Caco-2 (cell line): ENCODE measurements at regions not wholly inside any gene's neighbourhood (a gene's known extent, or its start where the extent isn't known, plus 50 kb on each side); places are given as distances from the start of the nearest gene placed in this dataset.

ENCODE experiments used
- BruUV-seq: library from RNA; stranded (reverse); fragments of 400-500 nt; replicated peaks from 2 replicates; lab custom pipeline; 2021; lab: Mats Ljungman, UMichigan
- CTCF ChIA-PET: fragments of 300-600 bp; sonication (Branson Sonifier 250); formaldehyde crosslinking; loops from one replicate; lab custom pipeline; 2022; ENCODE audit warnings: antibody characterized with exemption; lab: Charles Lee
- POLR2A ChIA-PET: fragments of 300-600 bp; sonication (Branson Sonifier 250); formaldehyde crosslinking; loops from one replicate; lab custom pipeline; 2022; ENCODE audit warnings: antibody characterized with exemption; lab: Charles Lee
- DNase-seq, 2 experiments: peaks; one replicate each; pipeline versions ENCODE4 v3.0.0 to v3.0.0-alpha.2; 2020 to 2022
- H3K27me3 ChIP-seq: replicated peaks from 2 replicates; pipeline ENCODE4 v1.6.0; 2011; ENCODE audit warnings: low read length; ENCODE audit not compliant: control insufficient read depth, insufficient read depth
- H3K36me3 ChIP-seq: 2 replicates; pipeline ENCODE4 v1.5.1; 2011; ENCODE audit warnings: low read length; ENCODE audit not compliant: control insufficient read depth, insufficient read depth
- H3K4me1 ChIP-seq: fragments of 250-450 bp; sonication (Bioruptor Pico); 2 replicates; pipeline ENCODE4 v1.5.1; 2020; ENCODE audit warnings: mild to moderate bottlenecking
- H3K4me3 ChIP-seq: 2 replicates; pipeline ENCODE4 v1.5.1; 2011; ENCODE audit warnings: low read depth, mild to moderate bottlenecking, control low read depth, low read length
- H3K9me3 ChIP-seq: fragments of 250-450 bp; sonication (Bioruptor Pico); 2 replicates; pipeline ENCODE4 v1.5.1; 2020; ENCODE audit warnings: mild to moderate bottlenecking, moderate library complexity
- H3K27ac Mint-ChIP-seq: one replicate; pipeline ENCODE4 v1.8.0; 2022; ENCODE audit warnings: mixed read lengths; ENCODE audit not compliant: unreplicated experiment
- H3K27me3 Mint-ChIP-seq: one replicate; pipeline ENCODE4 v1.8.0; 2022; ENCODE audit warnings: mixed read lengths; ENCODE audit not compliant: insufficient read depth, unreplicated experiment
- H3K36me3 Mint-ChIP-seq: one replicate; pipeline ENCODE4 v1.8.0; 2022; ENCODE audit warnings: mild to moderate bottlenecking, mixed read lengths; ENCODE audit not compliant: insufficient read depth, unreplicated experiment
- H3K4me1 Mint-ChIP-seq: one replicate; pipeline ENCODE4 v1.8.0; 2022; ENCODE audit warnings: low read depth, mixed read lengths; ENCODE audit not compliant: unreplicated experiment
- H3K4me3 Mint-ChIP-seq: one replicate; pipeline ENCODE4 v1.8.0; 2022; ENCODE audit warnings: mild to moderate bottlenecking, moderate library complexity, mixed read lengths; ENCODE audit not compliant: unreplicated experiment
- H3K9me3 Mint-ChIP-seq: one replicate; pipeline ENCODE4 v1.8.0; 2022; ENCODE audit warnings: mixed read lengths; ENCODE audit not compliant: unreplicated experiment
- CTCF ChIP-seq, 2 experiments: fragments of 200-600 bp in 1 of 2; IDR thresholded peaks; 1 replicate in 1 of 2; 2 replicates in 1 of 2; pipeline versions ENCODE4 v1.5.1 to v1.8.0; 2011 to 2022; ENCODE audit warnings: antibody characterized with exemption in 1 of 2, control low read depth in 1 of 2, inconsistent platforms in 1 of 2, low read depth in 1 of 2, low read length in 1 of 2, mild to moderate bottlenecking in 1 of 2, moderate library complexity in 1 of 2; ENCODE audit not compliant: insufficient read depth in 1 of 2, severe bottlenecking in 1 of 2, unreplicated experiment in 1 of 2
- intact Hi-C: fragments of 100-400 bp; cut with micrococcal nuclease; formaldehyde crosslinking; loops from one replicate; pipeline ENCODE4 v1.10.0; 2022; ENCODE audit not compliant: unreplicated experiment

GRCh38 chr6:135129136-135129856 is 51.8 kb upstream of the MYB start:
- intact Hi-C loops, result no loop called here
- CTCF ChIA-PET, result interaction anchor here (0.6 to 0.7 kb wide), 2 partner anchors 26 to 282 kb away, joined by 3 read pairs; no protein-coding TSS in a partner anchor

GRCh38 chr6:135128268-135128914 is 52.7 kb upstream of the MYB start:
- H3K4me1 ChIP-seq, result no peaks in the 10 kb centered on the region
- Mint-ChIP-seq H3K27me3 (no peaks in the 10 kb centered on the region), H3K36me3 (no peaks in the 10 kb centered on the region), H3K4me3 (no peak overlapping the region), H3K9me3 (no peaks in the 10 kb centered on the region), H3K27ac (no peak overlapping the region), H3K4me1 (no peaks in the 10 kb centered on the region)
- no TSS peak for BruUV-seq
- intact Hi-C loops, result no loop called here
- DNase-seq, result no peak
- H3K9me3 ChIP-seq, result no peaks in the 10 kb centered on the region
- CTCF ChIA-PET, result interaction anchor here (0.6 kb wide), 1 partner anchor 27 kb away, joined by 3 read pairs; no protein-coding TSS in a partner anchor
- TF ChIP-seq CTCF (IDR thresholded peaks at IDR 0.05; ENCODE audit: insufficient read depth in 1 of 2, low read depth in 1 of 2, low read length in 1 of 2, severe bottlenecking in 1 of 2, unreplicated experiment in 1 of 2), result no peak
- no peaks in the 10 kb centered on the region for H3K36me3 ChIP-seq
- POLR2A ChIA-PET, result interaction anchor here (0.6 kb wide), 1 partner anchor 227 kb away, joined by 3 read pairs; no protein-coding TSS in a partner anchor
- H3K4me3 ChIP-seq, result no peak overlapping the region
- no peaks in the 10 kb centered on the region for H3K27me3 ChIP-seq

More at GRCh38 chr6:135129136-135129856, 51.8 kb upstream of the MYB start:
- DNase-seq, result no peak
- Histone ChIP-seq H3K4me1 (no peaks in the 10 kb centered on the region), H3K36me3 (no peaks in the 10 kb centered on the region), H3K9me3 (no peaks in the 10 kb centered on the region), H3K4me3 (no peak overlapping the region), H3K27me3 (no peaks in the 10 kb centered on the region)
- Mint-ChIP-seq H3K36me3 (no peaks in the 10 kb centered on the region), H3K27me3 (no peaks in the 10 kb centered on the region), H3K4me1 (no peaks in the 10 kb centered on the region), H3K9me3 (no peaks in the 10 kb centered on the region), H3K27ac (no peak overlapping the region), H3K4me3 (no peak overlapping the region)
- no TSS peak for BruUV-seq
- POLR2A ChIA-PET, result no interaction called here
- no peak for TF ChIP-seq CTCF (IDR thresholded peaks at IDR 0.05; ENCODE audit: insufficient read depth in 1 of 2, low read depth in 1 of 2, low read length in 1 of 2, severe bottlenecking in 1 of 2, unreplicated experiment in 1 of 2)

DNA sequence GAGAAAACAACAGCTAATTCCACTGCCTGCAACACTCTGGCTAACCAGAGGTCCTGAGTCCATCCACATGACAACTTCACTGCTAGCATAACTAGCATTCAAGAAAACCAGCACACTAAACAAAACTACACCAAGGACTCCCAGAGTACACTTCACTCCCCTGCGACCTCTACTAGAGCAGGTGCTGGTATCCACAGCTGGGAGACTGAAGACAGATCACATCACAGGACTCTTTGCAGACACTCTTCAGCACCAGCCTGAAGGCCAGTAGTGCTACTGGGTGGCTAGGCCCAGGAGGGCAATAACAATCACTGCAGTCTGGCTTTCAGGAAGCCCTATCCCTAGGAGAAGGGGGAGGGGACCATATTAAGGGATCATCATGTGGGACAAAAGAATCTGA is 54.4 kb upstream of the MYB start:
- no peaks in the 10 kb centered on the region for H3K9me3 ChIP-seq
- no peaks in the 10 kb centered on the region for H3K27me3 ChIP-seq
- Mint-ChIP-seq H3K27me3 (no peaks in the 10 kb centered on the region), H3K4me1 (no peaks in the 10 kb centered on the region), H3K9me3 (no peaks in the 10 kb centered on the region), H3K27ac (no peak overlapping the region), H3K4me3 (no peak overlapping the region), H3K36me3 (no peaks in the 10 kb centered on the region)
- no TSS peak for BruUV-seq
- no peak for DNase-seq
- no peaks in the 10 kb centered on the region for H3K36me3 ChIP-seq
- no peak for TF ChIP-seq CTCF (IDR thresholded peaks at IDR 0.05; ENCODE audit: insufficient read depth in 1 of 2, low read depth in 1 of 2, low read length in 1 of 2, severe bottlenecking in 1 of 2, unreplicated experiment in 1 of 2)
- intact Hi-C loops, result no loop called here
- H3K4me3 ChIP-seq, result no peak overlapping the region
- no peaks in the 10 kb centered on the region for H3K4me1 ChIP-seq
- POLR2A ChIA-PET, result no interaction called here
- CTCF ChIA-PET, result no interaction called here
